Inflammatory macrophage (primary cell): ENCODE measurements at regions not wholly inside any gene's neighbourhood (a gene's known extent, or its start where the extent isn't known, plus 50 kb on each side); places are given as distances from the start of the nearest gene placed in this dataset.
"Not testable (repeated sequence)": the region's sequence is repeated elsewhere in the genome, so short reads cannot be mapped to it uniquely, and the experiment has no call there.

Experiments
- DNase-seq, 2 donors: peaks; one replicate each; pipeline ENCODE4 v3.0.0-alpha.2; 2020 to 2022

DNA sequence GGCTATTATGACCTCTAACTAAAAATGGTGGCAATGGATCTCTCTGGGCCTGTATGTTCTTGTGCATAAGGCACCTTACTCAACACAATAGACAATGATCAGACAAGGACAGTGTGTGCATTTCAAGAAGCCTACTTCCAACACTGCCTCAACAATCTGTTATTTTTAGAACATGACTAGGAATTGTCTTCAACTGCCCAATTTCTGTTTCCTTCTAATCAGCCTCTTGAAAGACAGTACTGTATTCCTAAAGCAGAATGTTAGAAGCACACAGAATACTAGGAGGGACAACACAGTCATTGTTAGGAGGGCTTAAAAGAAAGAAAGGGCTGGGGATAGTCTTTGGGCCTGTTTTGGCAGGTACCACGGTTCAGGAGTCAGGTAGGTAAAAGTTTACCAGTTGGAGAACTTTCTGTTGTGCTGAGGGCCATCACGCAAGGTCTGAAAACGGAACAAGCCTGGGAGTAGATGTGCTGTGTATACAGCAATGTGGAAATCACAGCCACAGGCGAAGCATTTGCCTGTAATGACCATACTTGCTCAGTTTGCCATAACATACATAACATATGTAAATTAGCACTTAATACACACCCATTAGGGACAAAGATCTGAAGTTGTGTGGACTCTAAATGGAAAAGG, 100.8 kb upstream of the ATXN3L start:
- no peak for DNase-seq

DNA sequence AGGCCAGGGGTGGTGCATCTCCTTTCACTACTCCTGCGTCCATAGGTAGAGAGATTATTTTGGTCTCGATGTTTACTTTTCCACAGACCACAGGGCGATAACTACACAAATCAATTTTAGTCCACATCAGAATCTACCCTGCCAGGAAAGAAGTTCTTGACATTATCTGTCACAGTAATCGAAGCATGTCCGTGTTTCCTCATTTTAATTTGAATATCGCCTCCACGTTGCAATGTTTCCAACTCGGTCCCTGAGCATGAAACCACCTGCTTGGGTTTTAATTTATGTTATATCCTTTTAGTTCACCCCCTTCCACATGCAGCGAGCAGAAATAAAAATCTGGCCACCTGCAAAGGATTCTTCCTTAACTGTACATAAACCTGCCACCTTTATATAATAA, 100.1 kb upstream of the ATXN3L start:
- DNase-seq, result no peak

DNA sequence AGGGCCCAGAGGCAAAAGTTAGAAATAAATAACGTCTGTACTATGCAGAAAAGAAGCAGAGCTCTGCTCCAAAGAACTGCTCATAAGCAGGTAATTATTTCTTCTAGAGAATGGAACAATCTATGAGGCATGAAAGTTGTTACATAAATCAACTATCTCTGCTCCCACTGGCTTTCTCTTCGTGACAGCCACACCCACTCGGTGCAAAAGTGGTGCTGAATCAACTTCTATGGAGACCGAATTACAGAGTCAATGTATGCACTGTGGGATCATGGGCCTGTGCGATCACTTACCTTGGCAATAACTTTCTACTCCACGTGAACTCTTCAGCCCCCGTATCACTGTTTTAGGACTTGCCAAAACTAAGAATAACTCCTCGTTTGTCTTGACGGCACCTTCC, 99.4 kb upstream of the ATXN3L start:
- DNase-seq, result no peak

DNA sequence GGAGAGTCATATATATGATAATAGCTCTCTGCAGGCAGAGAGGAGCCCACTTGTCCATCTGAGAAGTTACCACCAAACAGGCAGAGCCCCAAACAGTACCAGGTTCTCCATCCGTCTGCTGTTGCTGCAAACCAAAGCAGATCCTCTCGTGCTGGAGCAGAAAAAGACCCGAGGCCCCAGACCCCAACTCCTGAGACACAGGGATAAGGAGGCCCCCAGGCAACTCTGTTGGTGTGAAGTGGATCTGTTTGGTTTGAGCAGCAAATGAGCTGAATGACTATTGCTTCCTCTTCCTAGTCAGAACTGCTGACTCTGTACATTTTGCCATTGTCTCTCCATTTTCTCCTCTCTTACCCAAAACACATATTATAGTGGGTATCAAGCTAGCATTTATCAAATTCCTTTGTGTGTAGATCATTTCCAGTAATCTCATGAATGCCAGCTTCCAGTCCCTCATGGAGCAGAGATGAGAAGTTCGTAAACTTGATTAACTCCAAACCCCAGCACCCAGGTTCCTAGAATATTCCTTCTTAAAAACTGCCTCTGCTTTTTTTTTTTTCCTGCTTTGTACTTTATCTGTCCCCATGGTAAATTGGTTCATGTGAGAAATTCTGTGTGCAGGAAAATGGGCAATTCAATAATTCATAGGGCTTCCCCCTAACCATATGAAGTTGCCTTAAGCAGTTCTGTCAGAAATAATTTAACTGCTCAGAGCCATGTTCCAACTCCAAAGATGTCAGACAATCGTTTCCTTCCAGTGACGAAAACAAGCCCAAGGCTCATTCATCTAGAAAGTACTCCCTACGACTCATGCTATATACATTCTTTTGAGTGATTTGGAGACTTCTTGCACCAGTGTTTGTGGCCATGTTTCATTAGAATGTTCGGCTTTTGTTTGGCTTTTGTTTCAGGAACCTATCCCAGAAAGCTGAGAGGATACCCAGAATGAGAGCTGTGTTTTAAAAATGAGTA, 98.6 kb upstream of the ATXN3L start:
- no peak for DNase-seq

DNA sequence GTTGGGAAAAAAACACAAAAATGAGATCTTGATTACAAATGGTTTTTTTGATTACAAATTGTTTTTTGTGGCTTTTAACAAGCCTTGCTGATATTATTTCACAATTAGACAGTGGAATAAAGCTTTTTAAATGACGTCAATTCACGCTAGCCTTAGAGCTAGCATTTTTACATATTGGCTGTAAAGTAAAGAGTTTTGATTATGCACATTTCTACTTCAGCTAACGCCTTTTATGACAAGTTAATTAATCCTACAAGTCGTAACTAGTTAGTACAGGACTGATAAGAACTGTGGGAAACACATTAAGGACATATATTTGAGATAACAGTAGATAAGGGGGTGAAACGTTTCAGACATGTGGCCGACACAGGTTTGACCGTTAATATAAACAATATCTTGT, 95.7 kb upstream of the ATXN3L start:
- no peak for DNase-seq

DNA sequence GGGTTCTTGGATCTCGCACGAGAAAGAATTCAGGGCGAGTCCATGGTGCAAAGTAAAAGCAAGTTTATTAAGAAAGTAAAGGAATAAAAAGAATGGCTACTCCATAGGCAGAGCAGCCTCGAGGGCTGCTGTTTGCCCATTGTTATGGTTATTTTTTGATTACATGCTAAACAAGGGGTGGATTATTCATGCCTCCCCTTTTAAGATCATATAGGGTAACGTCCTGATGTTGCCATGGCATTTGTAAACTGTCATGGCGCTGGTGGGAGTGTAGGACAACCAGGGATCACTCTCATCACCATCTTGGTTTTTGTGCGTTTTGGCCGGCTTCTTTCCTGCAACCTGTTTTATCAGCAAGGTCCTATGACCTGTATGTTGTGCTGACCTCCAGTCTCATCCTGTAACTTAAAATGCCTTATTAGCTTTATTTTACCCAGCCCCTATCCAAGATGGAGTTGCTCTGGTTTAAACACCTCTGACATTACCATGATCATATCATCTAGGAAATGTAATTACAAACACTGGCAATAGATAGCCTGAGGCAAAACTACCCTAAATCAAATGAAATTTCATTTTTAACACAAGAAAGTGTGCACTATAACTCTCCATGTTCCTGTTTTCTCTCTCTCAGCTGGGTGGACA, 94.3 kb upstream of the ATXN3L start:
- no peak for DNase-seq

DNA sequence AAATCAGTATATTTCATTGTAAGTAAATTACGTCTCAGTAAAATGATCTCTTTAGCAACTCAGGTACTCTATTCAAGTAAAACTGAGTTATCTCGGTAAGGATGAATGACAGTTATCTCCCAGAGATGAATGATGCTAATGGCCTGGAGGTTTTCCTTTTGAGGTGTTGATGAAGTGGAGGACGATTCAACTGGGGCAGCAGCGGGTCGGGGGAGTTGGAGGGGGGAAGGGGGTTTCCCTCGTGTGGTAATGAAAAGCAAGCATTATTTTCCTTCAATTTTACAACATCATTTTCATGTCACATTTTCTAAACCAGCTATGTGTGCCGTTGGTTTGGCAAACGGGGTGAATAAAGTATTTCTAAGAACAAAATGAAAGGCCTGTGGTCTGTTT, 92.4 kb upstream of the ATXN3L start:
- no peak for DNase-seq

DNA sequence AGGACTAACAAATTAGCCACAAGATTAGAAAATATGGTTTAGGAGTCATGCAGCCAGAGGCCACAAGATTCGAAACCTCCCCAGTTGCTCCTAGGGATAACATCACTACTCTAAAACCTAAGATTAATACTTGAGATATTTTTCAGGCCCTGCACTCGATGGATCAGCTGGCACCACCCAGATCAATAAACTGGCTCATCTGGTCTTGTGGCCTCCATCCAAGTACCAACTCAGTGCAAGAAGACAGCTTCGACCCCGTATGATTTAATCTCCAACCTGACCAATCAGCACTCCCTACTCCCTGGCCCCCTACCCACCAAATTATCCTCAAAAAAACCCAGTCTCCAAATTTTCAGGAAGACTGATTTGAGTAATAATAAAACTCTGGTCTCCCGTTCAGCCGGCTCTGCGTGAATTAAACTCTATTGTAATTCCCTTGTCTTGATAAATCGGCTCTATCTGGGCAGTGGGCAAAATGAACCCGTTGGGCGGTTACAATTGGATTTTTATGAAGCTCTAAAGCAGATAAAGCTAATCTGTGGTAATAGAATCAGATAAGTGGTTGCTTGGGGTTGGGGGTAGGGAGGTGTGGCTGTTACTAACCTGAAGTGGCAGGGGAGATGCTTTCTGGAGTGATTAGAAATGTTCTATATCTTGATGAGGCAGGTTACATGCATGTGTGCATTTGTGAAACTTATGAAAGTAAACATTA, 91.8 kb upstream of the ATXN3L start:
- DNase-seq, result no peak

DNA sequence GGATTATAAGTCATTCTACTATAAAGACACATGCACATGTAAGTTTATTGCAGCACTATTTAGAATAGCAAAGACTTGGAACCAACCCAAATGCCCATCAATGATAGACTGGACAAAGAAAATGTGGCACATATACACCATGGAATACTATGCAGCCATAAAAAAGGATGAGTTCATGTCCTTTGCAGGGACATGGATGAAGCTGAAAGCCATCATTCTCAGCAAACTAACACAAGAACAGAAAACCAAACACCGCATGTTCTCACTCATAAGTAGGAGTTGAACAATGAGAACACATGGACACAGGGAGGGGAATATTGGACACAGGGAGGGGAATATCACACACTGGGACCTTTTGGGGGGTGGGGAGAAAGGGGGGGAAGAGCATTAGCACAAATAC, 88.7 kb upstream of the ATXN3L start:
- not testable (repeated sequence) for DNase-seq

DNA sequence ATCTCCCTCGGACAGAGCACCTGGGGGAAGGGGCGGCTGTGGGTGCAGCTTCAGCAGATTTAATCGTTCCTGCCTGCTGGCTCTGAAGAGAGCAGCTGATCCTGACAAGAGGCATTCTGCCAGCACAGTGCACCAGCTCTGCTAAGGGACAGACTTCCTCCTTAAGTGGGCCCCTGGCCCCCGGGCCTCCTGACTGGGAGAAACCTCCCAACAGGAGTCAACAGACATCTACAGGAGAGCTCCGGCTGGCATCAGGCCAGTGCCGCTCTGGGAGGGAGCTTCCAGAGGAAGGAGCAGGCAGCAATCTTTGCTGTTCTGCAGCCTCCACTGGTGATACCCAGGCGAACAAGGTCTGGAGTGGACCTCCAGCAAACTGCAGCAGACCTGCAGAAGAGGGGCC, 84.9 kb upstream of the ATXN3L start:
- not testable (repeated sequence) for DNase-seq

DNA sequence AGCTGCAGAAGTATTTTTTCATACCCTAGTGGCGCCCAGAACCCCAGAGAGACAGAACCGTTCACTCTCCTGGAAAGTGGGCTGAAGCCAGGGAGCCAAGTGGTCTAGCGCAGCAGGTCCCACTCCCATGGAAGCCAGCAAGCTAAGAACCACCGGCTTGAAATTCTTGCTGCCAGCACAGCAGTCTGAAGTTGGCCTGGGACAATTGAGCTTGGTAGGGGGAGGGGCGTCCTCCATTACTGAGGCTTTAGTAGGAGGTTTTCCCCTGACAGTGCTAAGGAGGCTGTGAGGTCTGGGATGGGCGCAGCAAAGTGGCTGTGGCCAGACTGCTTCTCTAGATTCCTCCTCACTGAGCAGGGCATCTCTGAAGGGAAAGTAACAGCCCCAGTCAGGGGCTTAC, 84.5 kb upstream of the ATXN3L start:
- no peak for DNase-seq

DNA sequence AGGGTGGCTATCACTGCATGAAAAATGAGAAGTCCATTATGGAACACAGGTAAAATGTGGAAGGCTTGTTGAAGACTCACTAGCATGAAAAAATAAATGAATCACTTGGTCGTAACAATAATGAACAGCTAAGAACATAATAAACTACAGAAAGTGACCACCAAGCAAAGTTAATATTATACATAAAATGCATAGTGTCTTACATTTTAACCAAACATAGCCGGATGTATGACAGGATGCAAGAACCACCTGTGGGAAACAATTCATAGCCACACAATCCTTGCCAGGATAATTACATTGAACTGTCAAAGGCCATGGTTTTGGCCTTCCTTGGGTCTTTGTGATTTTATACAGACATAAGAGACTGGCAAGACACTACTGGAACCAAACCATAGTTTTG, 81.9 kb upstream of the ATXN3L start:
- no peak for DNase-seq

DNA sequence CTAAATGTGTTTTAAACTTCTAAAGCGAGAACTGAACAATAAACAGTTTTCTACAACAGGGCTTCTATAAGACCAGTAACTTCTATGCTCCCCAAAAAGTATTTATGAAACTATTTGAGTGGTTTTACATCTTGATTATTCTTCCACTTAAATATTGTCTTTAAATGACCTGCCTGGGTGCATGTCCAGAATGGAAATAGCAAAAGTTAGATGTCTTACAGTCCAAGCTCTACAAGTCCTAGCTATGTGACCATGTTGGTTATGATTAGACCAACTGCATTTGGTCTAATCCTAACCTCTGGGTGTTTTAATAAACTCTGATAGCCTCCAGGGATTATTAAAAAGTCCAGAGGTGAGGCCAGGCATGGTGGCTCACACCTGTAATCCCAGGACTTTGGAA, 79.0 kb upstream of the ATXN3L start:
- DNase-seq, result no peak

DNA sequence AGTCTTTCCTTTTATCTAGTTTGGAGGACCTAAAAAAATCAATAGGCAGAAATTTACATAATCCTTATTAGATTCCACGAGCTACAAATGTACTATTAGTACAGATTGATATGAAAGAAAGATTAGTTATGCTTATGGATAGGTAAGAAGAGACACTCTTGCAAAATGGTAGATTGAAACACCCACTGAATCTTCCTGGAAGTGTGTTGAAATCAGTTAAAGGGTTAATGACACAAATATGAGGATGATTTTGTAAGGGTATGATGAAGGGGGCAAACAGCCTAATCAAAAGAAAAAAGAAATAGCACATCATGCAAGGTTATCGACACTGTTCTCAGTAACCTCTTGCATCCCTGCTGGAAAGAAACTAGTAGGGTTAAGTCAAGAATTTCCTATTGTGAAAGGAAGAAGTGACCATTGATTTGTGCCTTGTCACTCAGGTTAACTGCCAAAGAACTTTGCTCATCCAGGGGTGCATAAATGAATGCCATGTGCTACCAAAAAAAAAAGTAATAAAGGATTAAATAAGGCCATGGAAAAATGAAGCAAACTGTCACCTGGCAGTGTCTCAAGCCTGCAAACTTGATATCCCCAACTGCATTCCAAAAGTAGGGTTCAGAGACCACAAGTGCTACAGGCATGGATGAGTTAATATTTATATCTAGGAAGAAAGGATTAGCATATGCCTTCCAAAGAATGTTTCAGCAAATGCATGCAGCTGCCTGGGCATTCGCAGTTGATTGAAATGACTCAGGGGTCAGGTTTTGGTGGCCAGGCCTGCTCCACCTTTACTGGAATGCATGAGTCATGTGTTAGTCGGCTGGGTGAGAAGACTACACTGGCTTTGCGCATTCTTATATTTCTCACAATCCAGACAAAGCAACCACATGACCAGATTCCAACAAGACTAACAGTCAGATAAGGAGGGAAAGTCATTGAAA, 78.3 kb upstream of the ATXN3L start:
- no peak for DNase-seq

DNA sequence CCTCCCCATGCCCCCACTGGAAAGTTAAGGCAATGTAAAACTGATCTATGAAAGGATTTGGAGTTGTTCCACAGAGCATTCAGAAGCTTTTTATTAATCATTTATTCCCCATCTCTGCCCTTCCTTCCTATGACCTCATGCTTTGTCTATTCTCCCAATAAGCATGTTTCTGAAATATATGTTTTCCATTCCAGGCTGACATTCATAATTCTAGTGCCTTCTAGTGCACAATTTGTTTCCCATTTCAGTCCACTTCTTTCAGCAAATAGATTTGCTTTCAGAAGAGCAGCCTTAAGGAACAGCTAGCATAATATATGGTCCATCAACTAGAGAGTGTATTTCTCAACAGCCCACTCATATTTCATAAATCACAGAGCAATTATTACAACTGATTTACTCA, 77.1 kb upstream of the ATXN3L start:
- peak in 1 of 2 donors; percentile 12 for DNase-seq

DNA sequence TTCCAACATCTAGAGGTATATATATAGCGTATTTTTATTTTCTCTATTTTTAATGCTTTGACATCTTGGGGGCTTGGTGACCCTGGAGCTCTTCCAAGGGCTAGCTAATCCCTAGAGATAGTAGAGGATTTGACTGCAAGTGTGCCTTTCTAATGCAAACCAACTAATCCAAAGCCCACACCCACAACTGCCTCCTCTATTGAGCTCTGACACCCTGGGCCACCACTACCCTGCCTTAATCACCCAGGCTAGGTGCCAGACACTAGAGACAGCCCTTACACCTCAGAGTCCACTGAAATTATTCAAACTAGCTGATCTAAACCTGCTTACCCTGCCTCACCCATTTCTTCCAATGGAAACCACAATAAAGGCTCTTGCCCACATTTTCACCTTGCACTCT, 69.6 kb upstream of the ATXN3L start:
- DNase-seq, result no peak

DNA sequence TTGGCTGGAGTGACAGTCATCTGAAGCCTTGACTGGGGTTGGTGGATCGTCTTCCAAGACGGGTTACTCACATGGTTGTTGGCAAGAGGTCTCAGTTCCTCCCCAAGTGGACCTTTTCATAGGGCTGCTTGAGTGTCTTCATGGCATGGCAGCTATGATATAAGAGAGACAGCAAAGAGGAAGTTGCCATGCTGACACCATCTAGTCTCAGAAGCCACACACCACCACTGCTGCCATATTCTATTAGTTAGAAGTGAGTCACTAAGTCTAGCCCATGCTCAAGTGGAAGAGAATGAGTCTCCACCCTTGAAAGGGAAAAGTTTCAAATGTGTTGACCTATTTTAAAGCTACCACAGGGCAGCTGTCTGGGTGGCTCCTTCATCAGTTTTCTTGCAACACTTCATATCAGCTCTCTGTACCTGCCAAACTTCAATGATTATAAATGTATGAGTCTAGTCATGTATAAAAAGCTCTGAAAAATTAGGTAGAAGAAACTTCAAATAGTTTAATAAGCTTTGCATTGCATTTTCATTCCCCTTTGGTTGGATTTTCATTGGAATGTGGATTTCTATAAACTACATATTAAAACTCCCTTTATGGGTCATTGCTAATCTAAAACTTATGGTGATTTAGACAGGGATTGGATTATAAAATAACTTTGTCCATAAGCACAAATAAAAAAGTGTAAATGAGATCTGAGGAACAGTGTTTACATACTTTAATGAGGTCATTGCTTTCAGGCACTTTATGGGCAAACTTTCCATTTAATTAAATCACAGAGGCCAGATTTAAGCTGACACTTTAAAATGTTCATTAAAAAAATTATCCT, 68.0 kb upstream of the ATXN3L start:
- peak; percentile 70 to 78 for DNase-seq

DNA sequence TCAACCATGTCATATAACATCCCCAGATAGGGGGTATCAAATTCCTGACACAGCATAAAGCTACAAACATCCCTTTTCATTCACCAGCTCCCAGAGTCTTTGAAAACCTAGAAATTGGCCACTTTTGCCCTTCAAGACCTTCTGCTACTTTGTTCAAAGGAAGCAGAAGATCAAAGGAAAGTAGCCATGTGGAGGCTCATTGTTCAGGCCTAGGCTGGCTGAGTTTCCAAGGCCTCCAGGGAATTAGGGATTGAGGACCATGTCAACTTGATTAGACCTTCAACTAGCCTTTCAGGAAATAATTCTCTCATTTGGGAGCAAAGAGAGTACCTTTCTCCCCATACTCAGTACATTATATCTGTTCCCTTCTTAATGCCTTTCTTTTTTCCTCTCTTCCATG, 66.8 kb upstream of the ATXN3L start:
- DNase-seq, result no peak

DNA sequence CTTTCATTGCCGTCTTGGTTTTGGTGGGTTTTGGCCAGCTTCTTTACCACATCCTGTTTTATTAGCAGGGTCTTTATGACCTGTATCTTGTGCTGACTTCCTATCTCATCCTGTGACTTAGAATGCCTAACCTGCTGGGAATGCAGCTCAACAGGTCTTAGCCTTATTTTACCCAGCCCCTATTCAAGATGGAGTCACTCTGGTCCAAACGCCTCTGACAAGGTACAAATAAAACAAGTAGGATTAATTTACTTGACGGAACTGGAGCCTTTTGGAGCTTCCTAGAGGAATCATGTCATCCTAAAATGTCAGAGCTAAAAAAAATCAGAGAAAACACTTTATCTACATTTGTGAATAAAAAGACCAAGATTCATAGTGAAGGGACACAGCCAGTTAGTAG, 66.2 kb upstream of the ATXN3L start:
- DNase-seq, result no peak

DNA sequence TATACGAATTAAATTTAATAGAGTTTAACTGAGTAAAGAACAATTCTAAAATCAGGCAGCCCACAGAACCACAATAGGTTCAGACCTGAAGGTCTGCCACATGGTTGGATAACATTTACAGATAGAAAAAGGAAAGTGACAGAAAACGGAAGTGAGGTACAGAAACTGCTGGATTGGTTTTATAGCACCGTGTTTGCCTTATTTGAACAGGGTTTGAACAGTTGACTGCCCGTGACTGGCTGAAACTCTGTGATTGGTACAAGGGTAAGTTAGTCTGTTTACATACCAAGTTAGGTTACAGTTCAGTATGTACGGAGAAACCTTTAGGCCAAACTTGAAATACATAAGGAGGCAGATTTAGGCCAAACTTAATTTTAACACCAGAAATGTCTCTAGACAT, 64.1 kb upstream of the ATXN3L start:
- no peak for DNase-seq

DNA sequence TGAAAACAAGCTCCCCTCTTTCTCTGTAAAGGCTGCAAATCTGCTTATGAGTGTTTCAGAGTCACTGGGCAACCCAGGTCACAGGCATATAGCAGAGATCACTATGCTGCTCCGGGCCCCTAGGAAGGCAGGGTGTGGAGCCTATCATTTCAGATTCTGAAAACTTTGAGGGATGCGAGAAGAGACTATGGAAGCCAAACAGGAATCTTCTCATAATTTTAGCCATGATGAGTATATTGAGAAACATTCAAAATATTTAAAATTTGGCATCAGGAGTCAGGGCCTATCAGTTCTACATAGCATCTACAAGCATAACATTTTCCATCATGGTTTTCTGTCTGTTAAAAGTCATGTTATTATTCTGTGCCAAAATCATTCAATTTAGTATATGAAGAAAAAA, 61.7 kb upstream of the ATXN3L start:
- no peak for DNase-seq
